ENCODE measurements at regions not wholly inside any gene's neighbourhood (a gene's known extent, or its start where the extent isn't known, plus 50 kb on each side); places are given as distances from the start of the nearest gene placed in this dataset.
A peak's percentile ranks its signal among the peaks of the same experiment; 100 is the strongest.

DNA sequence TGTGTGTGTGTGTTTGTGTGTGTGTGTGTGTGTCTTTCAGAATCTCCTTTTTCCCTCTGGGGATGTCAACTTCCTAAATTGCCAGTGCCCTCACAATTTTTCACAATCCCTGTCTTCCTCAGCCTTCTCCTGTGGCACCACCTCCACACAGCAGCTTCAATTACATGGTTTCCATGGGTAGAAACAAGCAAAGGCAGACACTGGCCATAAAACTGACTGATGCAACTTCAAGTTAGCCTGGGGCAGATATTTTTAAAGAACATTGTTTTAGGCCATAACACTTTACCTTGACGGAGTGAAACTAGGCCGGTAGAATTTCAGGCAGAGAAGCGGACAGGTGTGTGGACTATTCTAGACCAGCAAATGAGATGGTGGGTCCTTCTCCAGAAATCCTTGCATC lies 405.8 kb upstream of the SUCLG2 start:
- Mint-ChIP-seq H3K27me3 (ENCODE audit: low read depth) (no peaks in the 10 kb centered on the region), H3K4me1 (ENCODE audit: low read depth) (peaks cover 67% of the 10 kb centered on the region), H3K4me3 (no peak overlapping the region), H3K9me3 (no peaks in the 10 kb centered on the region), H3K36me3 (ENCODE audit: insufficient read depth) (no peaks in the 10 kb centered on the region)
- no peak for ATAC-seq
- no peak for DNase-seq

- peaks cover 67% of the 10 kb centered on the region for H3K4me1 Mint-ChIP-seq (ENCODE audit: low read depth)
Observed at GRCh38 chr3:68059628-68060152, 405.3 kb upstream of the SUCLG2 start.

DNA sequence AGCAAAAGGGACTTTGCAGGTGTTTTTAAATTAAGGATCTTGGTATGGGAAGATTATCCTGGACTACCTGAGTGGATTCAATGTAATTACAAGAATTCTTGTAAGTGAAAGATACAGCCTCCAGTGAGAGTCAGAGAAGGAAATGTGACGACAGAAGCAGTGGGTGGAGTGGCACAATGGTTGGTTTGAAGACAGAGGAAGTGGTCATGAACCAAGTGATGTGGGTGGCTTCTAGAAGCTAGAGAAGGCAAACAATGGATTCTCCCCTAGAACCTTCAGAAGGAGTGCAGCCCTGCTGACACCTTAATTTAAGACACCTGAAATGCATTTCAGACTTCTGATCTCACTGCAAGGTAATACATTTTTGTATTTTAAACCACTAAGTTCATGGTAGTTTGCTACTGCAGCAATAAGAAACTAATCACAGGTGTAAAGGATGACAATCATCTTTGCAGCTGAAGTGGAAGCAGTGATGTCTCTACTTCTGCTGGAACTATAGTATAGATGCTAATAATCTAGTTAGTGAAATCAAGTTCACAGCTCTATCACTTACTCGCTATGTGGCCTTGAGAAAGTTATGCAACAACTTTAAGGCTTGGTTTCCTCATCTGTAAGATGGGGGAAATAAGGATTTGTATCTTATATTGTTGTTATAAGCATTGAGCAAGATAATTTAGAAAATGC lies 403.4 kb upstream of the SUCLG2 start:
- ATAC-seq: peak; percentile 90 to 98
- Mint-ChIP-seq H3K9me3 (no peaks in the 10 kb centered on the region), H3K27me3 (ENCODE audit: low read depth) (no peaks in the 10 kb centered on the region), H3K4me3 (peak overlapping the region; percentile 60), H3K4me1 (ENCODE audit: low read depth) (peaks cover 67% of the 10 kb centered on the region), H3K36me3 (ENCODE audit: insufficient read depth) (no peaks in the 10 kb centered on the region)
- peak; percentile 60 for DNase-seq

More at GRCh38 chr3:68059628-68060152, 405.3 kb upstream of the SUCLG2 start:
- Mint-ChIP-seq H3K4me3 (no peak overlapping the region), H3K36me3 (ENCODE audit: insufficient read depth) (no peaks in the 10 kb centered on the region), H3K27me3 (ENCODE audit: low read depth) (no peaks in the 10 kb centered on the region), H3K9me3 (no peaks in the 10 kb centered on the region)
- ATAC-seq: no peak
- no peak for DNase-seq

DNA sequence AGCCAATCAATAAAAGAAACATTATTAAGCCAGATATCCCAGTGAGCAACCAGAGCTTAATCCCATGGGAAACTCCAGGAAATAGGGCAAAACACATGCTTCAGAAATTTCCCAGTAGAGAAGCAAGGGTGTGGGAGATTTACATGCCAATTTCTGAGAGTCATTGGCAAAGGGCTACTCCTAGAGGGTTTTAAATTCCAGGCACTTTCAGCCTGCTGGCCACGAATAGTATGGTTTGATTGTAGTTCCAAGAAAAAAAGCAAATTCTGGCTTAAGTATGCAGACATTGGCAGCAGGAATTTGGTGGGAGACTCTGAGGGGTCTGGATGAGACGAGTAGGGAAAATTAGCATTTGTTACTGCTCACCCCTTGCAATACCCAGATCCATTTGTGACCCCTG lies 402.1 kb upstream of the SUCLG2 start:
- DNase-seq (no peak), ATAC-seq (no peak)
- no peaks in the 10 kb centered on the region for H3K27me3 Mint-ChIP-seq (ENCODE audit: low read depth)
- H3K4me3 Mint-ChIP-seq: no peak overlapping the region
- H3K36me3 Mint-ChIP-seq (ENCODE audit: insufficient read depth): no peaks in the 10 kb centered on the region
- no peaks in the 10 kb centered on the region for H3K9me3 Mint-ChIP-seq
- peaks cover 62% of the 10 kb centered on the region for H3K4me1 Mint-ChIP-seq (ENCODE audit: low read depth)

GRCh38 chr3:68055215-68055614 lies 400.8 kb upstream of the SUCLG2 start:
- Mint-ChIP-seq H3K9me3 (no peaks in the 10 kb centered on the region), H3K4me3 (no peak overlapping the region), H3K36me3 (ENCODE audit: insufficient read depth) (no peaks in the 10 kb centered on the region), H3K27me3 (ENCODE audit: low read depth) (no peaks in the 10 kb centered on the region), H3K4me1 (ENCODE audit: low read depth) (peaks cover 48% of the 10 kb centered on the region)
- DNase-seq (no peak), ATAC-seq (no peak)

DNA sequence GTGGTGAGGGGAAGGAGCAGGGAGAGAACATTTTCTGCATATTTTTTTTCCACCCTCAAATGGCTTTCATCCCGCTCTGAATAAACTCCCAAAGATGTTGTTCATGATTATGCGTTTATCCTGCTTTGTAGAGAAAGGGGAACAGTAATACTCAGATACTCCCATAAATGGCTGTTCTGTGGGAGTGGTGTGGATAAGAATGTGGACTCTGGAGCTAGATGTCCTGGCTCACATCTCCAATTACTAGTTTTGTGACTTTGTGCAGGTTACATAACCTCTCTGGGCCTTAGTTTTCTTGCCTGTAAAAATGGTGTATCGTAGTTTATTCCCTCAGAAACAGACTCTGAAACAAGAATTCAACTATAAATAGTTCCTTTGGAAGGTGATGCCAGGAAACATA lies 395.4 kb upstream of the SUCLG2 start:
- Mint-ChIP-seq H3K36me3 (ENCODE audit: insufficient read depth) (peaks cover 2% of the 10 kb centered on the region), H3K9me3 (no peaks in the 10 kb centered on the region), H3K27me3 (ENCODE audit: low read depth) (no peaks in the 10 kb centered on the region), H3K4me1 (ENCODE audit: low read depth) (peaks cover 5% of the 10 kb centered on the region), H3K4me3 (no peak overlapping the region)
- DNase-seq: no peak
- no peak for ATAC-seq

DNA sequence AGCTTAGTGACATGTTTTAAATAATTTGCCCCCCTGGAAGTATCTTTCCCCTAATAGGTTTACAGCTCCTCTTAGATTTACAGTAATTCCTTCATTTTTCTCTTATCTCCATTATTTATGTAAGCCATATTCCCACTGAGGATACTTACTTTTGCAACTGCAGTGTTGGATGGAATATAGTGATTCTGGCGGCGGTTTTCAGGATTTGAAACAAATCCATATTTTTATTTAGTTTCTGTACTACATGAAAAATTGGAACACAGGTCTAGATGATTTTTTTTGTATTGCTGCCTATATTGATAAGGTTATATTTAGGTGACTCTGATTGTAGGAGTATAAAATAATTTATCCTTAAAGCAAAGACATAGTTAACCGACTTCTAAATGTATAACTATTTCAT lies 391.6 kb upstream of the SUCLG2 start:
- Mint-ChIP-seq H3K36me3 (ENCODE audit: insufficient read depth) (peaks cover 2% of the 10 kb centered on the region), H3K27me3 (ENCODE audit: low read depth) (no peaks in the 10 kb centered on the region), H3K4me1 (ENCODE audit: low read depth) (peaks cover 3% of the 10 kb centered on the region), H3K9me3 (no peaks in the 10 kb centered on the region), H3K4me3 (no peak overlapping the region)
- ATAC-seq: no peak
- DNase-seq: no peak

GRCh38 chr3:68033867-68034266 lies 379.5 kb upstream of the SUCLG2 start:
- H3K36me3 Mint-ChIP-seq (ENCODE audit: insufficient read depth): no peaks in the 10 kb centered on the region
- H3K27me3 Mint-ChIP-seq (ENCODE audit: low read depth): no peaks in the 10 kb centered on the region
- DNase-seq: no peak
- ATAC-seq: no peak
- H3K9me3 Mint-ChIP-seq: no peaks in the 10 kb centered on the region
- no peak overlapping the region for H3K4me3 Mint-ChIP-seq
- no peaks in the 10 kb centered on the region for H3K4me1 Mint-ChIP-seq (ENCODE audit: low read depth)

GRCh38 chr3:68032209-68032608 lies 377.8 kb upstream of the SUCLG2 start:
- Mint-ChIP-seq H3K9me3 (no peaks in the 10 kb centered on the region), H3K27me3 (ENCODE audit: low read depth) (no peaks in the 10 kb centered on the region), H3K36me3 (ENCODE audit: insufficient read depth) (no peaks in the 10 kb centered on the region), H3K4me1 (ENCODE audit: low read depth) (no peaks in the 10 kb centered on the region), H3K4me3 (no peak overlapping the region)
- DNase-seq (no peak), ATAC-seq (no peak)

- DNase-seq (no peak), ATAC-seq (no peak)
- Mint-ChIP-seq H3K4me3 (no peak overlapping the region), H3K27me3 (ENCODE audit: low read depth) (no peaks in the 10 kb centered on the region), H3K9me3 (no peaks in the 10 kb centered on the region), H3K36me3 (ENCODE audit: insufficient read depth) (no peaks in the 10 kb centered on the region), H3K4me1 (ENCODE audit: low read depth) (peaks cover 7% of the 10 kb centered on the region)
Observed at GRCh38 chr3:68025189-68025588, 370.8 kb upstream of the SUCLG2 start.

GRCh38 chr3:68019876-68020275 lies 365.5 kb upstream of the SUCLG2 start:
- no peak overlapping the region for H3K4me3 Mint-ChIP-seq
- H3K4me1 Mint-ChIP-seq (ENCODE audit: low read depth): peaks cover 4% of the 10 kb centered on the region
- H3K27me3 Mint-ChIP-seq (ENCODE audit: low read depth): no peaks in the 10 kb centered on the region
- H3K36me3 Mint-ChIP-seq (ENCODE audit: insufficient read depth): no peaks in the 10 kb centered on the region
- ATAC-seq (no peak), DNase-seq (no peak)
- H3K9me3 Mint-ChIP-seq: no peaks in the 10 kb centered on the region

DNA sequence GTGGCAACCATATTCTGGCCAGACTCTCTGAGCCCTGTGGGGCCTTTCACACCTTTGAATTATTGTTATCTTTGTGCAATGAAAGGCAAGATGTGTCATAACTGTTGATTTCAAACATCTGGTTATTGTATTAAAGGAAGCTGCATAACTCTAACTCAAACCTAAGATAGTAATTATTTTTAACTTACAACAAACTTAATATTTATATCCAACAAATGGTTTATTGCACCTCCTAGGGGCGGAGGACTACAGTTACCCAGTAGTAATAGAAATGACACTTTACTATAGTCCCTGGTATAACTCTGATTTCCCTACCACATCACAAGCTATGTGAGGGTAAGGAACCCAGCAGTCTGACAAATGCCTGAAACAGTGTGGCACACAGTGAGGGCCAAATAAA lies 363.9 kb upstream of the SUCLG2 start:
- H3K27me3 Mint-ChIP-seq (ENCODE audit: low read depth): no peaks in the 10 kb centered on the region
- H3K4me1 Mint-ChIP-seq (ENCODE audit: low read depth): peaks cover 4% of the 10 kb centered on the region
- H3K4me3 Mint-ChIP-seq: no peak overlapping the region
- DNase-seq (no peak), ATAC-seq (no peak)
- no peaks in the 10 kb centered on the region for H3K36me3 Mint-ChIP-seq (ENCODE audit: insufficient read depth)
- H3K9me3 Mint-ChIP-seq: no peaks in the 10 kb centered on the region

GRCh38 chr3:68017069-68017468 lies 362.7 kb upstream of the SUCLG2 start:
- H3K27me3 Mint-ChIP-seq (ENCODE audit: low read depth): no peaks in the 10 kb centered on the region
- no peak for ATAC-seq
- no peaks in the 10 kb centered on the region for H3K36me3 Mint-ChIP-seq (ENCODE audit: insufficient read depth)
- H3K4me3 Mint-ChIP-seq: no peak overlapping the region
- H3K9me3 Mint-ChIP-seq: no peaks in the 10 kb centered on the region
- no peak for DNase-seq
- H3K4me1 Mint-ChIP-seq (ENCODE audit: low read depth): peaks cover under 1% of the 10 kb centered on the region

DNA sequence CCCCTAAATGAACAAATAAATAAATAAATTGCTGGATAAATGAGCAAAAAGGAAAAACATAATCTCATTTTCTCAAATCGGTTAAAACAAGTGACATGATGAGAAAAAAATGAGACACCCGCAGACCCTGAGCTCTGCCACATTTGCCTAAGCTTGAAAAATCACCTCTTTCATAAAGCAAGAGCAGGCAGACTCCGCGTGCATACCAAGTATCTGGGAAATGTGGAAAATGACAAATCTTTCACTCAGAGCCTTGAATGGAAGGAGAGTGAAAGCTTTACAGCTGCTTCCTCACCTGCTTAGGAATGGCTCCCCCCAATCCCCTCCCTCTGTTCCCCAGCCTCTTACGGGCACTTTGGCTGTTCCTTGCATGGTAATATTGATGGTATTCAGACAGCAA lies 355.5 kb upstream of the SUCLG2 start:
- peaks cover 9% of the 10 kb centered on the region for H3K4me1 Mint-ChIP-seq (ENCODE audit: low read depth)
- H3K9me3 Mint-ChIP-seq: no peaks in the 10 kb centered on the region
- DNase-seq: no peak
- H3K27me3 Mint-ChIP-seq (ENCODE audit: low read depth): peaks cover 13% of the 10 kb centered on the region
- H3K36me3 Mint-ChIP-seq (ENCODE audit: insufficient read depth): no peaks in the 10 kb centered on the region
- no peak for ATAC-seq
- no peak overlapping the region for H3K4me3 Mint-ChIP-seq

DNA sequence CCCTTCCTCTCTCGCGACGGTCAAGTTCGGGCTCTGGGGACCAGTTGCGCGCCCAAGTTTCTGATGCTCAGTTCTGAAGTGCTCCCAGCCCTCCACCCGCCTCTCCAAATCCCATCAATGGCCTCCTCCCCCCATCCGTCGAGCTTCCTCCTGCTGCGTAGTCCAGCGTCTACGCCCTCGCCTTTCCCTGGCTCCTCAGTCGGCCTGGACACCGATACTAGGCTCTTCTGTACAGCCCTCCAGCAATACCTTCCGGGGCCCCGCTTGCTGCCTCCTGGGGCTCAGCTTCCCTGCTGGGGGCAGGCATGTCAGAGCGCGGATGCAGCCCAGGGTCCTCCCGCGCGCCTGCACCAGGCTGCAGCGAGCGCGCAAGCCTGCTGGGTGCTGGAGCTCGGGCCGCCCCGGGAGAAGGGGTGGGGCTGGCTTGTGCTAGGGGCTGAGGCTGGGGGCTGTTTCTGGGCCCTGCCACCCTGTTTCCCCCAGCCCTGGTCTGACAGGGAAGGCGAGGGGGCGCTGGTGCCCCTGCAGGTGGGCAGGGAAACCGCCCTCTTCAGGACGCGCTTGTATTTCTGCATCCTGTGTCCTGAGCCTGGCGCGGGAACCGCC lies 353.3 kb upstream of the SUCLG2 start:
- Mint-ChIP-seq H3K4me3 (peak overlapping the region; percentile 79), H3K9me3 (no peaks in the 10 kb centered on the region)
- peak; percentile 90 to 92 for ATAC-seq

More for the DNA sequence above, 353.3 kb upstream of the SUCLG2 start:
- Mint-ChIP-seq H3K4me1 (ENCODE audit: low read depth) (peaks cover 9% of the 10 kb centered on the region), H3K27me3 (ENCODE audit: low read depth) (peaks cover 22% of the 10 kb centered on the region), H3K36me3 (ENCODE audit: insufficient read depth) (no peaks in the 10 kb centered on the region)
- peak; percentile 13 for DNase-seq

All from activated T-cell treated with anti-CD3 and anti-CD28 coated beads, Interleukin-2, amount 50 U/mL, for 4 hours (primary cell).